AG10803 (cell line): ENCODE measurements at regions not wholly inside any gene's neighbourhood (a gene's known extent, or its start where the extent isn't known, plus 50 kb on each side); places are given as distances from the start of the nearest gene placed in this dataset.
A peak's percentile ranks its signal among the peaks of the same experiment; 100 is the strongest.

Experiments
- DNase-seq: peaks from one replicate; pipeline ENCODE4 v3.0.0; 2010; ENCODE audit warnings: low read depth
- H3K4me3 ChIP-seq: 2 replicates; pipeline ENCODE4 v1.5.1; 2011; ENCODE audit warnings: mild to moderate bottlenecking, low read length, control low read depth
- CTCF ChIP-seq: conservative IDR thresholded peaks from 2 replicates; pipeline ENCODE4 v1.5.1; 2011; ENCODE audit warnings: mild to moderate bottlenecking, low read length, control low read depth, inconsistent platforms

GRCh38 chr7:68963552-68963951 lies 634.7 kb upstream of the AUTS2 start:
- no peak overlapping the region for H3K4me3 ChIP-seq
- no peak for TF ChIP-seq CTCF
- DNase-seq = peak; percentile 95

DNA sequence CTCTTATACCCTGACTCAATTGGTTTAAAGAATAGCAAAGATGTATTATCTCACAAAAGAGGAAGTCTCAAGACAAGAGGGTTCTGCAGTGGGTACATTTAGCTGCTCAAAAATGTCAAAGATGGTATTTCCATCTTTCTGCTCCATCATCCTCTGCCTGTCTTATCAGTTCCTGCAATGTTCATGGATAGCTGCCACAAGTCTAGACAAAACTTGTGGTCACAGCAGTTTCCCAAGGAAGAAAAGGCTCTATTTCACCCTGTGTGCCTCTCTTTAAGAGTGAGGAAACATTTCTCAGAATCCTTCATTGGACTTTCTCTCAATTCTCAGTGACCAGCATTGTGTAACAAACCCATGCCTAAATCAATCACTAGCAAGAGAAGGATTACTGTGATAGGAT lies 634.2 kb upstream of the AUTS2 start:
- peak; percentile 73 for DNase-seq
- H3K4me3 ChIP-seq = no peak overlapping the region
- TF ChIP-seq CTCF = no peak

GRCh38 chr7:68965351-68965750 lies 632.9 kb upstream of the AUTS2 start:
- no peak overlapping the region for H3K4me3 ChIP-seq
- DNase-seq = no peak
- TF ChIP-seq CTCF = no peak

- no peak for DNase-seq
- no peak overlapping the region for H3K4me3 ChIP-seq
- TF ChIP-seq CTCF = no peak
These were observed 630.7 kb upstream of the AUTS2 start for GRCh38 chr7:68967598-68967997.

GRCh38 chr7:68969571-68969970 lies 628.7 kb upstream of the AUTS2 start:
- peak; percentile 56 for DNase-seq
- no peak overlapping the region for H3K4me3 ChIP-seq
- no peak for TF ChIP-seq CTCF

DNA sequence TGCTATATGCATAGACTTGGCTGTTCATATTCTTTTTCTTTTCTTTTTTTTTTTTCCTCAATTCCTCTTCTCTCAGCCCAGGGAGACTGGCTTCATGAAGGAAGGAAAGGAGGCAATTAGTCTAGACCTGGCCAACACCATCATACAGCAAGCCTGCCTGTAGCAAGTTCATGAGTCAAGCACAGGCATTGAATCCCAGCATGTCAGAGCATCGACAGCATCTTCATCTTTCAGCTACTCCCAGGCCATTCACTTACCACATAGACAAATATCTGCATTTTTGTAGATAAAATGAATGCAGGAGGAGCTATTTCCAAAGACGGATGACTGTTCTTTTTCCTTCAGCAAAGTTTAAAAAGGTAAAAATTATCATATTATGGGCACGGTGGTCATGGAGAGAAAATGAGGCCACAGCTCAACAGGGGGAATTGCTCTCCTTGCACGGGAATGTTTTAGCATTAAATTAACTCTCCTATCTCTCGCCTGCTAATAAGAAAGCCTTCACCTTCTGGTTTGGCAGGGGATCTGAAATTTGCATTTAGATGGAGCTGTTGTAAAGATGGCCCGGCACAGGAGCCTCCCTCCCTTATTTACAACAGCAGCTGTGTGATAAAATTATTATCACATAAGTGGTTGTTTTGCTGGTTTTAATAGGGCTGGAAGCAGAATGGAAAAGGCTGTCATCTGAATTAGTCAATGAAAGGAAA lies 626.5 kb upstream of the AUTS2 start:
- no peak for DNase-seq
- TF ChIP-seq CTCF = no peak
- H3K4me3 ChIP-seq = no peak overlapping the region

DNA sequence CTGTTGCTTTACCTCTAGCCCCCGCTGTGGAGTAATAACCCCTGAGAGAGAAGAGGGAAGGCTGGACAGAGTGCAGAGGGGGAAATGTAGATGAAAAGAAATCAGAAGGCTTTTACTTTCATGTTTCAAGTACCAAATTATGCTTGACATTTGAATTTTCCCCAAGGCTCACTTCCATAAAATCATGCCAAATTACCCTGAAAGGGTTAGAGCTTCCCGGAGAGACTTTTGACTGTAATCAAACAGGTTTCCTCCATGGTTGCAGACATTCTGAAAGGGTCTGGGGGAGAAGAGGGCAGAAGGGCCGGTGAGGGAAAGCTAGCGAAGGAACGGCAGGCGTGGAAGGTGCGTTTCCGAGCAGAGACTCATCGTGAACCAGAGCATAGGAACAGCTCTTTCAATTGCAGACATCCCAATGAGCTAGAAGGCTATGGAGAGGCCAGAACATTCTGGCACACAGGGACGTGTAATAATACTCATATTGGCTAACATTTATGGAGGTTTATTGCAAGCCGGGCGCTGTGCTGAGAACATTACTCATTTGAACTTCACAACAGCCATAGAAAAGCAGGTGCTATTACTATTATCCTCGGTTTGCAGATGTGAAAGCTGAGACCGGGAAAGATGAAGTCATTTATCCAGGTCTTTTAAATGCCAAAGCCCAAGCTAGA lies 620.8 kb upstream of the AUTS2 start:
- DNase-seq = no peak
- no peak overlapping the region for H3K4me3 ChIP-seq
- no peak for TF ChIP-seq CTCF
